OCI-LY1 (cell line): ENCODE measurements at regions not wholly inside any gene's neighbourhood (a gene's known extent, or its start where the extent isn't known, plus 50 kb on each side); places are given as distances from the start of the nearest gene placed in this dataset.

Source experiments
- EZH2 ChIP-seq: fragments of 200-600 bp; sonication (generic), shearing (Covaris generic); IDR thresholded peaks from 2 replicates; pipeline ENCODE4 v1.8.0; 2017; ENCODE audit warnings: borderline replicate concordance, mixed run types, mild to moderate bottlenecking, antibody characterized with exemption, low read length, moderate library complexity, mixed read lengths
- TF ChIP-seq, protein P1 (sequence below): fragments of 200-600 bp; sonication (generic), shearing (Covaris generic); IDR thresholded peaks from 2 replicates; pipeline ENCODE4 v1.5.1; 2017; ENCODE audit warnings: mild to moderate bottlenecking, antibody characterized with exemption, low read length, moderate library complexity, mixed read lengths

DNA sequence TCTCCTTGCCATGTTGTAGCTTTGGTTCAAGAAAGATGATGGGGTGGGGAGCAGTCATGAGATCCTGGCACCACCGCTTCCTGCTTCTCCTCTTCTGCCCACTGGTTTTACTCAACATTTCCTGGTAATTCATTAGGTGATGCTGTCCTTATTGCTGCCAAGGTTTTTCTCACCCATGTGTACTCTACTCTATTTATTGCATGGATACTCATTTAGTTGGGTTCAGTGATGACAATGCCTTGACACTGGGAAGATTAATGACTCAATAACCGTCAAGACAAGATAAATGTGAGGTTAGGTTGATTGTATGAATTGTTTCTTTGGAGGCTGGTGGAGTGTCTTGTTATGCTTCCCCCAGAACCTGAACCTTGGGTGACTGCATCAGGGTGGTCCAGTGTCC is 484.2 kb downstream of the SIPA1L2 start:
- TF ChIP-seq, protein P1, sequence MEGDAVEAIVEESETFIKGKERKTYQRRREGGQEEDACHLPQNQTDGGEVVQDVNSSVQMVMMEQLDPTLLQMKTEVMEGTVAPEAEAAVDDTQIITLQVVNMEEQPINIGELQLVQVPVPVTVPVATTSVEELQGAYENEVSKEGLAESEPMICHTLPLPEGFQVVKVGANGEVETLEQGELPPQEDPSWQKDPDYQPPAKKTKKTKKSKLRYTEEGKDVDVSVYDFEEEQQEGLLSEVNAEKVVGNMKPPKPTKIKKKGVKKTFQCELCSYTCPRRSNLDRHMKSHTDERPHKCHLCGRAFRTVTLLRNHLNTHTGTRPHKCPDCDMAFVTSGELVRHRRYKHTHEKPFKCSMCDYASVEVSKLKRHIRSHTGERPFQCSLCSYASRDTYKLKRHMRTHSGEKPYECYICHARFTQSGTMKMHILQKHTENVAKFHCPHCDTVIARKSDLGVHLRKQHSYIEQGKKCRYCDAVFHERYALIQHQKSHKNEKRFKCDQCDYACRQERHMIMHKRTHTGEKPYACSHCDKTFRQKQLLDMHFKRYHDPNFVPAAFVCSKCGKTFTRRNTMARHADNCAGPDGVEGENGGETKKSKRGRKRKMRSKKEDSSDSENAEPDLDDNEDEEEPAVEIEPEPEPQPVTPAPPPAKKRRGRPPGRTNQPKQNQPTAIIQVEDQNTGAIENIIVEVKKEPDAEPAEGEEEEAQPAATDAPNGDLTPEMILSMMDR = no peak
- no peak for TF ChIP-seq EZH2
